ENCODE measurements at regions not wholly inside any gene's neighbourhood (a gene's known extent, or its start where the extent isn't known, plus 50 kb on each side); places are given as distances from the start of the nearest gene placed in this dataset.
"Not testable (repeated sequence)": the region's sequence is repeated elsewhere in the genome, so short reads cannot be mapped to it uniquely, and the experiment has no call there.

GRCh38 chr10:78465431-78465830, 431.8 kb downstream of the RPS24 start:
- H3K4me3 ChIP-seq (ENCODE audit: low read depth, low read length), result no peak overlapping the region
- TF ChIP-seq CTCF (IDR thresholded peaks at IDR 0.05; ENCODE audit: insufficient read depth, low read depth, low read length), result no peak
- no peak for DNase-seq (ENCODE audit: low read depth)

DNA sequence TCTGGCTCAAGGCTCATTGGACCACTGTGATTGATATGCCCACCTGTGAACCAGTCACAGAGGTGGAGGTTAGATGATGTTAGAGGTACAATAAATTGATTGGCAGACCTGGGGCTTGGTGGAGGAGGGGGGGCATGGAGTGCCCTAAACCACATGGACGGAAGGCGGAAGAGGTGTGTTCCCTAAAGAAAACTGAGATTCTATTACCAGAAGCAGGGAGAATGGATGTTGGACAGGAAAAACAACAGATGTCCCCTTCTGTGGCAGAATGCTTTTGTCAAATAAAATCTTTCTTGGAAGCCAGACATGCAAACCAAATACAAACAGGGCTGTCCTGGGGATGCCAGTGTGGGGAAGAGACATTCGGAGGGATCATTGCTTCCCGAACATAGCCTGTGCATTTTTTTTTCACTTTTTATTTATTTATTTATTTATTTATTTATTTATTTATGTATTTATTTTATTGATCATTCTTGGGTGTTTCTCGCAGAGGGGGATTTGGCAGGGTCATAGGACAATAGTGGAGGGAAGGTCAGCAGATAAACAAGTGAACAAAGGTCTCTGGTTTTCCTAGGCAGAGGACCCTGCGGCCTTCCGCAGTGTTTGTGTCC, 433.9 kb downstream of the RPS24 start:
- TF ChIP-seq CTCF (IDR thresholded peaks at IDR 0.05; ENCODE audit: insufficient read depth, low read depth, low read length), result no peak
- no peak overlapping the region for H3K4me3 ChIP-seq (ENCODE audit: low read depth, low read length)
- no peak for DNase-seq (ENCODE audit: low read depth)

GRCh38 chr10:78468731-78469130, 435.1 kb downstream of the RPS24 start:
- not testable (repeated sequence) for DNase-seq (ENCODE audit: low read depth); H3K4me3 ChIP-seq (ENCODE audit: low read depth, low read length)

DNA sequence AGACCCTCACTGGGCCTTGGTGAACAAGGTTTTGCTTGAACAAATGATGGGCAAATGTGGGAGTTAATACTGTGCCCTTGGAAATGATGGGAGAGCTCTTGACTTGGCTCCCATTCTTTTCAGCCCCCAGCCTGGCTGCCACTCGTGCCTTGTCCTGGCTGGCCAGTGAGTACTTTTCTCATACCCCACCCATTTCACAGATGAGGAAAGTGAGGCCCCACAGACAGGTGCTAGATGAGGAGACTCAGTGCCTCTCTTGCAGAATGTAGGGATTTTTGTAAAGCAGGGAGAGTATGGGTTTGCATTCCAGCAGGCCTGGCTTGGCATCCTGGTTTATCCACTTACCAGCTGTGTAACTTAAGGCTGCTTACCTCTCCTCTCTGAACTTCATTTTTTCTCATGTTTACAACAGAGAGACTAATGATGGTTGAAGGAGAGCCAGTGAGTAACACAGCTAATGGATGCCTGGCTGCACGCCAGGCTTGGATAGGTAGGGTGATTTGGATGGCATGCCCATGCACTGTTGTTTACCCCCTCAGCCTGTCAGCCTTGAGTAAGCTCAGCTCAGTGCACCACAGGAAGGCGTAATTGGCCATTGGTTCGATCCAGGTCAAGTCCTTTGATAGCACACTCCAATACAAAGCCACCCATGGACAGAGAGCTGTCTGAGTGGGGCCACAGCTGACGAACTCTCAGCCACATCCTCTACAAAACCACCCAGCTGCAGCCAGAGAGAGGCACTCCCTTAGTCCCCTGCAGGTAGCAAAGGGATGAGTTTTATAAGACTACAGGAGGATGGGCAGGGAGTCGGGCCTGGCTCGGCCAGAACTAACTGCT, 436.8 kb downstream of the RPS24 start:
- DNase-seq (ENCODE audit: low read depth), result no peak
- no peak overlapping the region for H3K4me3 ChIP-seq (ENCODE audit: low read depth, low read length)
- no peak for TF ChIP-seq CTCF (IDR thresholded peaks at IDR 0.05; ENCODE audit: insufficient read depth, low read depth, low read length)

DNA sequence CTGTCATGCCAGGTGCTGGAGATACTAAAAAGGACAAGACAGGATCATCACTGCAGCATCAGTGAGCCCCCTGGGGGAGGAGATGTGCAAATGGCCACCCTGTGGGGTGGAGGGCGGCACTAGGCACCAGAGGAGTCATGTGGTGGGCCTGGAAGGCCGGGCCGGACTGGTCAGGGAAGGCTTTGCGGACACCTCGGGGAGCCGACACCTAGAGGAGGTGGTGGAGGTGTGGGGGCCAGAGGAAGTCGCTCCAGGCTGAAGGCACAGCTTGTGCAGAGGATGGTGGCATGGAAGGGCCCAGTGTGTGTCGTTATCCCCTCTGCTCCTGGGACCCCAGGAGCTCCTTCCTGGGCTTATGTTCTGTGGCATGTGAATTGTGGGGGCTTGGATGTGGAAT, 437.7 kb downstream of the RPS24 start:
- DNase-seq (ENCODE audit: low read depth), result no peak
- no peak for TF ChIP-seq CTCF (IDR thresholded peaks at IDR 0.05; ENCODE audit: insufficient read depth, low read depth, low read length)
- no peak overlapping the region for H3K4me3 ChIP-seq (ENCODE audit: low read depth, low read length)

DNA sequence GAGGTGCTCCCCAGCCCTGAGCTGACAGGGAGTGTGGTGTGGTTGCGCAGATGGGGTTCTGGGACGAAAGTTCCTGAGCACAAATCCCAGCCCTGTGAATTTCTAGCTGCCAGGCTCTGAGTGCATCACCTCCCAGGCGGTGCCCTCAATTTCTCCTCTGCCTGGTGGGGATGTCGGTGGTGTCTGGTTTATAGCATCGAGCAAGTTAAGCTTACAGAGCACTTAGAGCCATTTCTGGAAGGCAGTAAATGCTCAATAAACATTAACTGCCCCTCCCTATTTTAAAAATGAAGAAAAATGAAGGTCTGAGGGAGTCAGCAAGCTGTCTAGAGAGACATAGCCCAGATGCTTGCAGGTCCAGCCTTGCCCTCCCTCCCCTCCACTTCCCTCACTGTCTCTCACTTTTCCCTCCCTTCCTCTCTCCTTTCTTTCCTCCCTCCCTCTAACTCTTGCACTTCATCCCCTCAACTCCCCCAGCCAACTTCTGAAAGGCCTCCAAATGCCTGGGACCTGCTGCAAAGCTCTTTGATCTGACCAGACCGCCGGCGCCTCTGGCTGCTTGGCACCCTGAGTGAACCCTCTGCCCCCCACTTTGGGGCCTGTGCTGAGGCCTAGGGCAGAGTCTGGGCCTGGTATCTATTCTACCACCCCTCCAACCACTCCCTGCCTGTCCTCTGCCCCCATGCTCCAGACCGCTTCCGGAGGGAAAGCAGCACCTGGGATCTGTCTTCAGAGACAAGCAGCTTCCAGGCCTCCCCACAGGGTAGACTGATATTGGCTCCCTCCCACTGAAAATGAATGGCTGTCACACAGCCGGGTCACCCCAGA, 438.3 kb downstream of the RPS24 start:
- H3K4me3 ChIP-seq (ENCODE audit: low read depth, low read length), result no peak overlapping the region
- no peak for TF ChIP-seq CTCF (IDR thresholded peaks at IDR 0.05; ENCODE audit: insufficient read depth, low read depth, low read length)
- peak; percentile 18 for DNase-seq (ENCODE audit: low read depth)

DNA sequence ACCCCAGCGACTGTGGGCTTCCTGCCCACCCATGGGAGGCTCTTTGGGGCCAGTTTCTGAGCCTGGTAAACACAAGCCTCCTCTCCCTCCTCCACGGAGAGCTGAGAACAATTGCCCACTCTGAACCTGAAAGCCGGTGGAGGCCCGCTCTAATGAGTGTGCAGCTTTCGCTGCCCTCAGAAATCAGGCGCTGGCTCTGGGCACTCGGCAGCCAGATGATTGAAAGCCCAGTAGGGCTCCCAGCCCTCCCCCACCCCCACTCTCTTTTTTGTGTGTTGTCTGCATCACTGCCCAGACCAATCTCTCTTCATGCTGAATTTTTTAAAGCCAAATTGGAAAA, 438.9 kb downstream of the RPS24 start:
- TF ChIP-seq CTCF (IDR thresholded peaks at IDR 0.05; ENCODE audit: insufficient read depth, low read depth, low read length), result no peak
- no peak for DNase-seq (ENCODE audit: low read depth)
- H3K4me3 ChIP-seq (ENCODE audit: low read depth, low read length), result no peak overlapping the region

All from fibroblast of villous mesenchyme (primary cell).